Fibroblast of the conjunctiva (primary cell): ENCODE measurements at regions not wholly inside any gene's neighbourhood (a gene's known extent, or its start where the extent isn't known, plus 50 kb on each side); places are given as distances from the start of the nearest gene placed in this dataset.
"Not testable (repeated sequence)": the region's sequence is repeated elsewhere in the genome, so short reads cannot be mapped to it uniquely, and the experiment has no call there.

Experiments
- DNase-seq: peaks from one replicate; pipeline ENCODE4 v3.0.0-alpha.2; 2010; ENCODE audit warnings: low read depth

DNA sequence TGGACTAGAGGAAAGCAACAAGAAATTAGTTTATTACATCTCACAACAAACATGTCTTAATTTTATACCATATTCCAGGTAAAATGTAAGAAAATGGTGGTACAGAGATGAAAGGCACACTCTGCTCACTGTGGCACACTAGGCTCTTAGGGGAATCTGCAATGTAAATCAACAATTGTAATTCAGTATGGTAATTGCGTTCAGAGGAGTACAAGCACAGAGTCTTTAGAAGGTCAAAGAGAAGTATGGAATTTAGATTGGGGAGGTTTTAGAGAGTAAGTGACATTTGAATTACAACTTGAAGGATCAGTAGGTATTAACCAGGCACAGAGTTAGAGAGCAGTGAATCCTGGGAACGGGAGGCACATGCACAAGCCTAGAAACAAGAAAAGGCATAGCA, 694.0 kb upstream of the USP15 start:
- no peak for DNase-seq

DNA sequence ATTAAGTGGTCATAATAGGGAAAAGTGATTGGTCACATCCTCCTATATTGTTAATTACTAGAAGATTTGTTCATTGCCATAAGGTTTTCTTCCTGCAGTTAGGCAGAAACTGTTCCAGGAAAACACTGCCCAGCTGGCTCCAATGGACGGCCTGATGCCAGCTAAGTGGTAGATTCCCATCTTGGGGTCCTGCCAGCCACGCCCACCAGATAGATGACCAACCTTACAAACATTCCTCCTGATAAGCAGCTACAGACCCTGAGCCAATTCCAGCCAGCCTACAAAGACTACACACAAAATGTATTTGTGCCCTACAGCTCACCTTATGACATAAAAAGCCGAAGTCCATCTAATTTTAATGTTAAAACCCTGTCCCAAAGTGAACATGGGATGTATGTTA, 685.9 kb upstream of the USP15 start:
- no peak for DNase-seq

DNA sequence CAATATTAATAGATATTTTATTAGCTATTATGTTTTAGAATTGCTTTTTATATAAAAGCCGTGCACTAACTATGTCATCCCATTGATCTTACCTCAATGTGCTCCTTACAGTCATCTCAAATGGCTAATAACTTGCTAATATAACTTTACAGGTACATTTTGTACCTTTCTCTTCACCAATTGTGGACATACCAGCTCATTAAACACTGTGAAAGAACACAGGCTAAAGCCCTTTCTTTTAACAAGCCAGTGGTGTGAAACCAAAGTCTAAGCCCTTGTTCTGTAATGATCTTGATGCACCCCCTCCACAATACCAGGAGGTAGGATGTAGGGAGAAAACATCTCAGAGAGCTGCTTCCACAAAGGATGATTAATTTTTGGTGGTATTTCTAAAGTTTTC, 675.3 kb upstream of the USP15 start:
- DNase-seq: no peak

DNA sequence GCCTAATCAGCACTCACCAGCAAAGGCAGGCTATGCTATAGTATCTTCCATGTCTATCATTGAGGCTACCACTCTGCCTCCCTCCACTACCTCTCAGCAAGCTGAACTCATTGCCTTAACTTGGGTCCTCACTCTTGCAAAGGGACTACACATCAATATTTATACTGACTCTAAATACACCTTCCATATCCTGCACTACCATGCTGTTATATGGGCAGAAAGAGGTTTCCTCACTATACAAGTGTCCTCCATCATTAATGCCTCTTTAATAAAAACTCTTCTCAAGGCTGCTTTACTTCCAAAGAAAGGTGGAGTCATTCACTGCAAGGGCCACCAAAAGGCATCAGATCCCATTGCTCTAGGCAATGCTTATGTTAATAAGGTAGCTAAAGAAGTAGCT, 669.3 kb upstream of the USP15 start:
- DNase-seq: not testable (repeated sequence)

DNA sequence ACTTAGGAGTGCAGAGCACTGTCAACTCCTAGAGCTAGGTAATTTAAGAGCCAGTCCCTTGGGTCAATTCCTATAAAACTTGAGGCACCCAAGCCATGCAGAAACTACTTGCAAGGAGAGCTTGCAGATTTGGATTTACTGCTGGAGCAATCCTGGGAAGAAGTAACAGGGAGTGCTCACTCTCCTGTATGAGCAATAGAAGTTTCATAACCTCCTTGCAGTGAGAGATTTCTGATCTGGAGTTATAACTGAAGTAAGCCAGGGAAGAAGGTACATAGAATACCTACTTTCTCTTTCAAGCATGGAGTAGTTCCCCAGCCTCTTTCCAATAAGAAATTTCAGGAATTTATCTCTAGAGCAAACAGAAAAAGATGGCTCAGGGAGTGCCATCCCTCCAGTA, 650.1 kb upstream of the USP15 start:
- no peak for DNase-seq

DNA sequence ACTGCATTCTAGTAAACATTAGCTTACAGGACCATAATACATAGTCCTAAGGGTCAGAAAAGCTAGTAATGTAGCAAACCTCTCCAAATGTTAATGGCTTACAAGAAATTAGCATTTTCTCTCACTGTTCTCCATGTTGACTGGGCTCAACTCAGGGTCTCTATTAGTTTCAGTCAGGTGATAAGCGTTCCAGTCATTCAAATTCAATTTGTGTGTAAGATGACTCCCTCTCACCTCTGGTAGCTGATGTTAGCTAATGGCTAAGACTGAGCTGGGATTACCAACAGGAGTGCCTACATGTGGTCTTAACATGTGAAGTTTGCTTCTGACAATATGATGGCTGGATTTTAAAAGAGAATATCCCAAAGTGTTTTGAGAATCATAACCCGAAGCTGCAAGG, 630.5 kb upstream of the USP15 start:
- no peak for DNase-seq

DNA sequence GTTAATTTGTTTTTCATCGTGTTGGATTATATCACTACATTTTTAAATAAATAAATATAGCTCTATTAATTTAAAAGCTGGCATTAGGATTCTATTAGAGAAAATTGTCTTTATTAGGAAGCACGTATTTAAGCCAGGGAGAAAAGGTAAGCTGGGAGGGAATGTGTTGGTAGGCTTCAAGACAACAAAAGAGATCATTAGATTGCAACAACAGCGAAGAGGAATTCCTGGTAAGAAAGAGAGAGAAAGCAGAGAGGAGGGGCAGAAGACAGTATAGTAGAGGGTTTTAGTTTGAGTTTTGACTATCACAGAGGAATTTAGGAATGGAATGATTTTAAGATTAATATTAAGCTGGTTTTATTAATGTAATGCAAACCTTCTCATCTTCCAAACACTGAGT, 613.6 kb upstream of the USP15 start:
- no peak for DNase-seq

DNA sequence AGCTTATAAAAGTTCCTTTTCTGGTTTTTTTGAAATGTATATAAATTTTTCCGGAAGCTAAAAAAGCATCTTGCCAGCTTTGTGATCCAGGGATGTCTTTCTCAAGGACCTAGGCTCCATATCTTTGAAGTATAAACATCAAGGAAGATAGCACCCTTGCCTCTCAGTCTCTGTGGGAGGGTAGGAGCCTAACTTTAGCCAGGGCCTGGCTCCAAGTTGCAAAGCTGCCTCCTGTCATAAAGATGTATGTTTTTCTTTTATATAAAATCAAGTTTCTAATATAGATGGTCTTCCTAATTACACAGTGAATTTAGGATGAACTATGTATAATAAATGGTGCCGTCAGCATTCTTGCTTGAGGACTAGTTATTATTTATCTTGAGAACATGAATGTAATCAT, 612.6 kb upstream of the USP15 start:
- DNase-seq: no peak

DNA sequence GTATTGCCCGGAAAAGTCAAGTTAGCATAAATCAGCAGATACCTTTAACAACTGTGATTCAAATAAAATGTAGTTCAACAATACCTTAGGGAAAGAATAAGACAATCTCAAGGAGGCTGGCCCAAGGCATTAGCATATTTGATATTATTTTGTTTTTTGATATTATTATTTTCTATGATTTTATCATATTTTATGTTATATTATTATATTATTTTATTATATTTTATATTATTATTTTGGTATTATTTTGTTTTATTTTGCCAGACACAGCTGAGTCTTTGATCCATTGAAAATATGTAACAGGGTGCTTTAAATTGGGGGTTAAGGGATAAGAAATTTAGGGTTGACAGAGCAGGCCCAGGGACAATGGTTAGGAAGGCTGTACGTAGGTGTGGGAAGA, 607.9 kb upstream of the USP15 start:
- no peak for DNase-seq

DNA sequence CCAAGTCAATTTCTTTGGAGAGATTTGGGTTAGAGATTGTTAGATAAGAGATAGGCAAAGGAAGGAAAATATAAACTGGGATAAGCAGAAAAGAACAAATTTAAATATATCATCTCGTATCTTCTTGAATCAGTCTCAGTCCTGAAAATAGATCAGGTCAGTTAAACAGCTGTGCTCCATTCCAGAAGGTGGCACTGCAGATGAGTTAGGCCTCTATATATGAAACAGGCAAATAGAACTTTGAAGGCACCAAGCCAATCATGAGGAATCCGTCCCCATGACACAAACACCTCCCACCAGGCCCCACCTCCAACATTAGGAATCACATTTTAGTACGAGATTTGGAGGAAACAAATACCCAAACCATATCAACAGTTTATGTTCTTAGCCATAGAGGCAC, 605.5 kb upstream of the USP15 start:
- no peak for DNase-seq

DNA sequence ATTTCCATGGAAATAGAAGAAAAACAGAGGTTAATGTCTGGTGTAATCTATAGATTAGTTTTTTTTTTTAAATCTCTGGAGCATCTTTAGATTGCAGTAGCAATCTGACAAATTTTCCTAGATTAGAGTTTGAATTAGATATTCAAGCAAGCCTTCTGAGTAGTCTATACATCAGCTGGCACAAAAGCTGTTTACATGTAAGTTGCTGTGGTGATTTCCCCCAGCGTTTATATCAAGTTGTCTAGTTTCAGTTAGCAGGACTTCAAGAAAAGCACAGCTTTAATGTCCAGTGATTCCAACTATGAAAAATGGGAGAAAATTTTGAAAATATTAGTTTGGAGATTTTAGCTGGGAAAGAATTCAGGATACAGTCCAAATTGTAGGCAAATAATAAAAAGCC, 605.0 kb upstream of the USP15 start:
- DNase-seq: no peak

DNA sequence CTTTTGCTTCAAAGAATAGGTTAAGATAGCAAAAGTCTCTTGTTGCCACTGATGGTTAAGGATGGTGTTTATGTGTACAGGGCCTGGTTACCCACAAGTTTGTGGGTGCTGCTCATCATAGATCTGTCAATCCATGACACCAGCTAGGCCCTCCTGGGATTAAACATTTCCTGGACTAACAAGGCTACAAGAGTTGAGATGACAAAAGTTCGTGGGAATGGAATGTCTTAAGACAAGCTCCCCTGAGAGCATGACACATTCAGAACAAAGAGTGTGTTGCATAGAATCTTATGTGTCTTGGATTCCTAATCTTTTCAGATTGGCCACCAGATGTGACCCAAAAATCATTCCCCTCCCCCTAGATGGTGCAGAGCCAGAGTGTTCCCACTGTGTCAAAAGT, 592.5 kb upstream of the USP15 start:
- no peak for DNase-seq

DNA sequence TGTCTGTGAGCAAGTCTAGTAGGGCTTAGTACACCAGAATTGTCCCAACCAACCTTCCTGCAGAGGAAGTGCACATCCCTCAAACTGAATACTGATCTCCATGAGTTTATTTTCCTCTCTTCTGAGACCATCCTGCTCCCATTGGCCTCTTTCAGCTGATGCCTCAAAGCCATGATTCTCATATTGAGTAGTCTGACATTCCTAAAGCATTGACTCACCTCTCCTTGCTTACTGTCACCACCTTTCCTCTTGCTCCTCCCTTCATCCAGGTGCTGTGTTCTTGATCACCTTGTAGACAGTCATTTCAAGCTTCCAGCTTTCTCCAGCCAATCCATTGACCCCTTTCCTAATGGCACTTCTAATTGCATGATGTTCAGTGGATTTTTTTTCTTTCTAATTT, 583.7 kb upstream of the USP15 start:
- no peak for DNase-seq

DNA sequence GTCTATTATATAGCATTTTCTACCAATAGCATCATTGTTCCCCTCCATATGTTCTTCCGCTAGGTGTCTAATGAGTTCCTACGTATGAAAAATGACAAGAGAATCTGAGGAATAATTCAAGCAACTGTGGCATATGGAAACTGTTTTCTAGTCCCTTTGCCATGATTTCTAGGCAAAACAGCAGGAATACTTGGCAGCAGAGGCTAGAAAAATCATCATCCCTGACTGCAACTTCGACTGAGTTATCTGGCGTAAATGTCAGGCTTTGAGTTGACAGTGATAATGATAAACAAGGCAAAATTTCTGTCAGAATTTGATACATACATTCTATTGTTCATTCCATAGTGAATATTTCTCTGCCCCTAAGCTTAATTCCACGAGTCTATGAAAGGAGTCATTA, 572.8 kb upstream of the USP15 start:
- no peak for DNase-seq

DNA sequence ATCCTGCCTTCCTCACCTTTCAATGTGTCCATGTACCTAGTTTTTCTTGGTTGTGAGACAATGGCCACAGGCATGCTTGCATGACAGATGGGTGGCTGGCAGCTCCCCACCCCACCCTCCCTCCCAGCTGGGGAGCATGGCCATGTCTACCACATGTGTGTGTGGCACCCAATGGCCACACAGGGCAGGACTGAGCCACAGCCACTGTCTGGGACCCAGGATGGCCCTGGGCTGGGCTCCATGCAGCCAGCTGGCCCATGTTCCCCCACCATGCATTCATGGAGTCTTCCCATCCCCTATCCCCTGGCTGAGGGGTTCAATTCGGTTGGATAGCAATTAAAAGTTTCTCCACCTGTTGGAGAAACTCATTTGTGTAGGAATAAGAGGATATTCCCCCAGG, 566.0 kb upstream of the USP15 start:
- DNase-seq: no peak

DNA sequence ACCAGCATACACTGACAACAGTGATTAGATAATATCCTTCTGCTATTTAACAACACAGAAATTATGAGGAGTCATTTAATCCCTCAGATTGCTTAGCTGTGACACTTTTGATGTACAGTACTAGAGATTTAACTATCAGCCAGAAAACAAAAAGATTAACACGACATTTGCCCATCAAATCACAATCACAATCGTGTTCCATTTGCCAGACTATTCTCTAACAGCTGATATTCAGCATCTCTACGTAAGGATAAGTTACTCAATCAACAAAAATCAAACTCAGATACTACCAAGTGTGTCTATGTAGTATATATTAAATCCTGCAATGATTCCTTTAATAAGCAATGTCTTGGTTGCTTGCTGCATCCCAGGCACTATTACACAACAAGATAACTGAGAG, 558.7 kb upstream of the USP15 start:
- DNase-seq: no peak

DNA sequence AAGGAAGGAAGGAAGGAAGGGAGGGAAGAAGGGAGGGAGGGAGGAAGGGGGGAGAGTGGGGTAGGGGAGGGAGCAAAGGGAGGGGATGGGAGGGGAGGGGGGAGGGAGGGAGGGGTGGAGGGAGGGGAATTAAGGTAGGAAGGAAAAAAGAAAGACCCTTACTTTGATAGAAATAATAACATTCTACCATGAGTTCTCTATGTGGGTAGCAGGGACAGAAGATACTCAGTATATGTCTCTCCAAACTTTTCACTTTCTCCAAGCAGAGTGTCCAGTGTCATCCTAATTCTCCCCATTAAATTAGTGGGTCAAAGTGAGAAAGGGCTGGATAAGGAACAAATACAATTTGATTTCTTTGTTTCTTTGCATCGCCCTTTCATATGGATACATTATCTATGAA, 553.4 kb upstream of the USP15 start:
- no peak for DNase-seq

DNA sequence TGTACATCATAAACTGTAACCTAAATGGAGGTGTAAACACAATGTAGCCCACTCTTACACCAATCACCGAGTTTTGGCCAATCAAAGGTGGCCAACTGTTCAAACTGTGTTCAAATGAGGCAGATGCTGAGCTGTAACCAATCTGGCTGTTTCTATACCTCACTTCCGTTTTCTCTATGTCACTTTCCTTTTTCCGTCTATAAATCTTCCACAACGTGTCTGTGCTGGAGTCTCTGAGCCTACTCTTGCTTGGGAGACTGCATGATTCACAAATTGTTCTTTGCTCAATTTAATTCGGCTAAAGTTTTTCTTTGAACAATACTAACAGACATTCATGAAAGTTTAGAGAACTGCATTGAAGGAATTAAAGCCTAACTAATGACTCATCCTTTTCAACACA, 547.1 kb upstream of the USP15 start:
- DNase-seq: no peak

DNA sequence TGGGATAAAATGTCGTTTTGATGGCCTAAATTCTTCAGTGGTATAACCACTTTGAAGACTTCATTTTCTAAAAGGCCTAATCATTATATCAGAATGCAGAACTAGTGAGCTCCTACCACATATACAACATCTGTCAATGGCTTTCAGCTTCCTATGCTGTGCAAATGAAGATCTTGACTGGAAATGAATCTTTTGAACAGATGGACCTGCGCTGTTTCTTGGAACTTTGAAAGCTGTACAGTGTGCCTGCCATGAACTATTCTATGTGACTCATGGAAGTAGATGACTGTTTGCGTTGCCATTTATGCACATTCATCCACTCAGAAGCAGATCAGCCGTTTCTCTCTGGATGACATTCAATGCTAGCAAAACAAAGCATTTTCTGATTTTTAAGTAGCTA, 542.2 kb upstream of the USP15 start:
- no peak for DNase-seq

DNA sequence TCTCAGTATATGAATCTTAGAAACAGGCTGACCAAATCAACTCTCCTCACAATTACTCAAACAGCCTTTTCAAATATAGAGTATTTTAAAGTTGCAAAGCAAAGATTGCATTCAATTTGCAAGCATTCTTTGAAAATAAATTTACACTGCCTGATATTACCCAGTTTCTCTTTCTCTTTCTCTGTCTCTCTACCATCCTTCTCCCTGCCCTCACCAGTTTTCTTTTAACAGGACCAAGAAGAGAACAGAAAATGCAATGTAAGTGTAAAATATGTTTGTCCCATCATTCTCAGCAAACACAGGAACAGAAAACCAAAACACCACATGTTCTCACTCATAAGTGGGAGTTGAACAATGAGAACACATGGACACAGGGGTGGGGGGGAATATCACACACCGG, 520.3 kb upstream of the USP15 start:
- DNase-seq: no peak

DNA sequence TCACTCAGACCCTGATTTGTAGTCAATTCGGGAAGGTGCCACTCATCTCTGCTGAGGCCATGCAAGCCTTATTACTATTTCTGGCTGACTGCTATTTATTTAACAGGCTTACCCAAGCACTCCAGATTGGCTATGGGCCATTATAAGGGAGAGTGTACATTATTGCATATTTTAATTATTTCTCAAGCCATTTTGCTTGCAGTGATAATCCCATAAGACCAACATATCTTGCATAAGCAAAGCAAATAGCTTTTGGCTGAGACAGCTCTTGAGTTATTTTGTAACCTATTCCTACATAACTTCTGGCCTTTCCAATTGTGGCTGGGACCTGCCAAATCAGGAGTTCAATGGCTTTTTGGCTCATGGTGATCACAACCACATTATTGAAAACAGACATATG, 509.6 kb upstream of the USP15 start:
- DNase-seq: peak; percentile 45

DNA sequence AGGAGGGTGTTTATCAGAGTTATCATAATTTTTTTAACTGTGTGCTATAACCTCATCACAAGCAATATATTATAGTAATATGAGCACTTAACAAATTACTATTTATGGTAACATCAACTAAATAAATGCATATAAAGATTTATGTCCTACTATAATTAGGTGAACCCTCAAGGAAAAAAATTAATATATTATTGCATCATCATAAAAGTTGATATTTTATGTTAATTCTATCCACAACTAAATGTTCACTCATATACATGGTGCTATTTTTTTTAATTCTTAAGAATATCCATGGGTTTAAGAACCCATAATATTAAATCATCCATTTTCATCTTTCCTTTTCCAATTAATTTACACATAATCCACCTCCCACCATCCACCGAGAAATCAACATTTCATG, 506.0 kb upstream of the USP15 start:
- no peak for DNase-seq

DNA sequence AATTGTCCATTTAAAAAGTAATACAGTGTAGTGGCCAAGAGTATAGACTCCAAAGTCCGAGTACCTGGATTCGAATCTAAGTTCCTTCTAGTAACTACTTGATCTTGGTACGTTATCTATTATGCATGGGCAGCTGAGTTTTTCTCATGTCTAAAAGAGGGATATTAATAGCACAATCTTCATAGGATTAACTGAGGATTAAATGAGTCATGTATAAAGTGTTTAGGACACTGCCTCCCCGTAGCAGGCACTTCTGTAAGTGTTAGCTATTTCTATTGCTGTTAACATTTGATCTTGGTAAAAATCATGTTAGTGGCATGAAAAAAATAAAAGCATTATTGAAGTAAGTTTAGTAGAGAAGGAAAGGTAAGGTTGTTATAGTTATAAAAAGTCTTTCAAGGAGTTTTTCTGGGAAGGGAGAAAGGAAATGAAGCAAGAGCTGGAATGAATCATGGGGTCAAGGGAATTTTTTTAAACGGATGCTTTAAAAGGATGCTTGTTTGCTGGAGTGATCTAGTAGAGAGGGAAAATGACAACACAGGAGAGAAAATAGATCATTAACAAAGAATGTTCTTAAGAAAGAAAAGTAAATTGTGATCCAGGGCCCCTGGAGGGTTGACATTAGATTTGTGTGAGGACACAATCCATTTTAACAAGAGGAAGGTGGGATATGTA, 502.2 kb upstream of the USP15 start:
- peak; percentile 4 for DNase-seq

DNA sequence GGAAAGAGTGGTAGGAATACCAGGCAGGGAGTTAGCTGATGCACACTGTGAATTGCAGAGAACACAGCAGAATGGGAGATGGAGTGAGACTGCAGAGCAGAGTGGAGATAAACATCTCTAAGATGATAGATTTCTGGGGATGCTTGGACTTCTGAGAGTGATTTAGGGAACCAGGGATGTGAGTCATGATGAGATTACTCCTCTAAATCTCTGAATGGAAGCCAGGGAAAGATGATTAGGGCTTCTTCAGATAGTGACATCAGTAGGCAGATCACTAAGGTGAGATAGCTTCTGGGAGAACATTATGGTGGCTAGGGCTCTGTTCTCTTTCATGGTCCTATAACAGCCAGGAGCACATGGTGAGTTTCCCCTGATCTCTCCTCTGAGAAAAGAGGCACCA, 501.5 kb upstream of the USP15 start:
- DNase-seq: no peak

DNA sequence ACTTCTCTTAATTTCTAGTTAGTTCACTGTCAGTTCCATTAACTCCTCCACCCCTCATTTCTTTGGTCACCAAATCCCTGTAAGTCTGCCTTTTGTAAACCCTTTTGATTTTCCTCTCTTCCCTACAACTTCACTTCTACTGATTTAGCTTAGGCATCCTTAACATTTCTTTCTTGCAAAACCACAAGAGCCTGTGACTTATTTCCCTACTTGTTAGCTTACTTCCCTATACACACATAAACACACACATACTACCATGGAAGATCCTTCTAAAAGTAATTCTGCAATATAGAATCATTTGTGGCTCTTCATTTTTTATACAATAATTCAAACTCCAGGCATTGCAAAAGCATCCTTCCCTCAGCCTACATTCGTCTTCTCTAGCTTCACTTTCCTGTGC, 494.3 kb upstream of the USP15 start:
- DNase-seq: no peak
